ENCODE measurements at regions not wholly inside any gene's neighbourhood (a gene's known extent, or its start where the extent isn't known, plus 50 kb on each side); places are given as distances from the start of the nearest gene placed in this dataset.
"Not testable (repeated sequence)": the region's sequence is repeated elsewhere in the genome, so short reads cannot be mapped to it uniquely, and the experiment has no call there.

DNA sequence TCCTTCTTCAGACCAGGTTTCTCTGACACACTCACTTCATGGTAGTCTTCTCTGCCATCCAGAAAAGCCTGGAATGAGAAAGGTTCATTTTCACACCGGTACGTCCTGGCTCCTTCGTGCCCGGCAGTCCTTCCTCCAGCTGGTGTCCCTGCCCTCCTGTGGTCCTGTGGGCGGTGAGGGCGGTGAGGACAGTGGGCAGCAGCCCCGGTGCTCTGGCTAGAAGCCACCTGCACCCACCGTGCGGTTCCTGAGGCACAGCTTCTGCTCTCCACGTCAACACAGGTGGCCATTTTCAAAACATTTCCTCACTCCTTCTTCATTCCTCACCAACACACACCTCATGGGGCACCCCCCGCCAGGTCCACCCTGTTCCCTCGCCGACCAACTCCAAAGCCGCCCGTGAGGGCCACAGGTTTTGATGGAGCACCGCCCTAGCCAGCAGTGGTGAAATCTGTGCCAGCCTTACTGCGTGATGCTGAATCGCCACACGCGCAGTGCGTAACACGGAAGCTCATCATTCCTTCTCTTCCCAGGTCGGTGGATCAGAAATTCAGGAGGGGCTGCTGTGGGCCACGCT is 251.4 kb upstream of the RNF32 start:
- FAIRE-seq (no peak), DNase-seq (ENCODE audit: low spot score) (no peak)

DNA sequence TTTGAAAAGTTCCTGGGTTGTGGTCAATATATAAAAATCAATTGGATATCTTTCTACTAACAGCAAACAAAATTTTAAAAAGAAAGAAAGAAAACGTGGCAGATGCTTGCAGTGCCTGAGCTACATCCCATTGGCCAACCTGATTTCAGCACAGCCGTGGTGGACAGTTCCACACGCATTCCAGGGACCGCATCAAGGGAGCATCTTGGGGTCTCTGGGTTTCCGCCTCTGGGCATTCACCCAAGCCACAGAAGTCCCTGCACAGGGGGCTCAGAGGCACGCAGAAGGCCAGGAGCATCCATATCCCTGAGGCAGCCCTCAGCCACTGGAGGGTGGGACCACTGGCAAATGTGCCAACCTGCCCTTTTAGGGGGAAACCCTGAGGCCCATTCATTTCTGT is 254.5 kb upstream of the RNF32 start:
- DNase-seq (ENCODE audit: low spot score) (no peak), FAIRE-seq (no peak)

DNA sequence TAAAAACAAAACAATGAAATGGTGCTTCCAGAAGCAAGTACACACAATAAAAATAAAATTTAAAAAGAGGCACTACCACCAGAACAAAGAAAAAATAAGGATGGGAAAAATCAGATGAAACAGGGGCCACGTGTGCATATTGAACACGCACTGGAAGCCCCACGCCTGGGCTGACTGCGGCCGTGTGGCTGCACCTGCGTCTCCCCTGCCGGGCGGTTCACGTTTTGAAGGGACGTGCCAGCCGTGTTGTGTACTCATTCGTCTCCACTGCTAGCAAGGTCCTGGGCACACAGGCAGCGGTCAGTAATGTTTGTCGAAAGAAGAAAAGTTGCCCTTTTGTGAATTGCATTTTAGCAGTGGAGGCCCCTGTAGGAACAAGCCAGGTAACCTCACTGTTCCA is 255.9 kb upstream of the RNF32 start:
- no peak for DNase-seq (ENCODE audit: low spot score)
- no peak for FAIRE-seq

DNA sequence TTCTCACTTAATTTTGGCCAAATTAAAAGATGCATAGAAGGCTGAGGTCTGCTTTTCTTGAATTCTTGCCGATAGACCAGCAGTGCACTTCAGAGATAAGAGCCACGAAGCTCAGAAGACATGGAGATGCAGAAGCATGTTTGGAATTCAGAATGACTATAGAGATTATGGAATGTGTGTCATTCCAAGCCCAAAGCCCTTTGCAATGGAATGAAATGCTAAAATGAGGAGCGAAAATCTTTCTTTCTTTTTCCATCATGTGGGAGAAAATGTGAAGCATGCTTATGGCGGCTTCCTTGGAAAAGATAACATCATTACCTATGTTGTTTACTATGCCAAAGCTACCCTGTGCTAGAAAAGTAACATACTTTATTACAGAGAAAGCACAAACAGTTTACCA is 257.0 kb upstream of the RNF32 start:
- DNase-seq (ENCODE audit: low spot score), result no peak
- FAIRE-seq, result no peak

DNA sequence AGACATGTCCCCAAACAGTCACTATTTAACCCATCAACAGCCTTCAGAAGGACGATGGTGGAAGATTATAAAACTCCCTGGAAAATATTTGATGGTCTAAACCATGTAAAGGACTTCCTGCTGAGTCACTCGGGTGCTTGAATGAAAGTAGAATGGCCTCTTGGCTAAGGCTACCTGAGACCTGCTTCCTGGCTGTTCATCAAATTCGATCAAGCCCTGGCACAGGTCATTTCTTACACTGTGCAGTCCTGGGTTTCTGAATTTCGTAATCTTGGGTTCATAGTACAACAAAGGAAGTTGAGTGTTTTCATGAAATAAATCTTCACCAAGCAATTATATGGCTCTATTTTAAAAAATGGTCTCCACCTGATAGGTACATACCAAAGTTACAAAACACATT is 260.3 kb upstream of the RNF32 start:
- FAIRE-seq, result no peak
- no peak for DNase-seq (ENCODE audit: low spot score)

DNA sequence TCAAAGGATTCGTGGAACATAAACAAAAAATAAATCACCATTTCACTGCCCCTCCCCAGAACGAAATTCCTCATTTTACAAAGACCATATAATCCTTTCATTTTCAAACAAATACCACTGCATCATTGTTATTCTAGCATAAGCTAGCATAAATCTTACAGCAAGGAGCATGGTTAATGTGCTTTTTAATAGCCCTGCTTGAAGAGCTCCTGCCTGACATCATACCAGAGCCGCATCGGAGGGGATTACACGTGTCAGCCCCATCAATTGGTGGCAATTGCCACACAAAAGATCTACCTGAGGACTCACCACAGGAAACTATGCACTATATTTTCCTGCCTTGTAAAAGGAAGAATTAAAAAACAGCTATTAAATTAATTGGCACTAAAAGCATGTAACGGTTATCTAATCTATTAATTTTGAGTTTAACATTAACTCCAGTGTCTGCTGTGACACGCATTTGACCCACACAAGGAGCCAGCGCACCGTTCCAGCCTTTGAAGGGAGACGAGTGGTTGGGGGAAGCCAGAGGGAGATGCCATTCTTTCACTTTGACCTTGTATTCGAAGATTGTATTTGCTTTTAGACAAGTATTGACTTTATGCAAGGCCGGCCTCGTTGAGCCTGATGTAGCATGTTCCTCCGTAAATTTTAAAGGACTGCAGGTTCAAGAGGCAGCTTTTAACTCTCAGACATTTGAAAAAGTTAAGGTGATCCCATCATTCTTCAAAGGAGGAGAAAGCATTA is 261.1 kb upstream of the RNF32 start:
- no peak for DNase-seq (ENCODE audit: low spot score)
- FAIRE-seq, result no peak

DNA sequence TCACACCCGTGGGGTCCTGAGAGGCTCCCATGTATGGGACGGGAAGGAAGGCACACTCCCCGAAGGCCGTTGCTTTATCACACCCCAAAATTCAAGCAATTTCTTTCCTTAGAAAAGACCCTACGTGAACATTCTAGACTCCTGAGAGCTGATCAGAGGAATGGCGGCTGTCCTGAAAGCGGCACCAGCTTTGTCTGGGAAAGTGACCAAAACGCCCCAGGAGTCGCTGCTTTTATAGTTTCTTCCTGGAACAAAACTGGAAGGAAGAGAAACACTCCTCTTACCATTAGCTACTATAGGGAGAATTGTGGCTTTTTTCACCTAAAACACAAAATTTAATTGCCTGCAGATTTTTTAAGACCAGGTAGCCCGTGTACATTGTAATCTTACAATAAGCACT is 261.8 kb upstream of the RNF32 start:
- DNase-seq (ENCODE audit: low spot score), result no peak

DNA sequence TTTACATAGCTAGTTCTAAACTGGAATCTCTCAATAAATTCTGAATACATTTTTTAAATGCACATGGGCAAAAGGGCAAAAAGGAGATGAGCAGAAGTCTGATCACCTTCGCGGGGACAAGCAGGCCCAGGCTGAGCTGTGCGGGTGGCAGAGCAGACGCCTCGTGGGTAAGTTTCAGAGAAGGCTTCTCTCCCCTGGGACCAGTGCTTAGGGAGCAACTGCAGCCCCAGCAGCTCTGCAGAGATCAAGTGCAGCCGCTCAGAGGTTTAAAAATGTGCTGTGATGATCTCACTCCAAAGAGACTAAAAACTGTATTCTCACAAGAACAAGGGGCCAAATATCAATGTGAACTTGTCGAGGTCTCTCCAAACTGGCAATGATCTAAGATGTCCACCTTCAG is 264.3 kb upstream of the RNF32 start:
- no peak for DNase-seq (ENCODE audit: low spot score)
- no peak for FAIRE-seq

More for the DNA sequence above, 261.8 kb upstream of the RNF32 start:
- FAIRE-seq, result no peak

DNA sequence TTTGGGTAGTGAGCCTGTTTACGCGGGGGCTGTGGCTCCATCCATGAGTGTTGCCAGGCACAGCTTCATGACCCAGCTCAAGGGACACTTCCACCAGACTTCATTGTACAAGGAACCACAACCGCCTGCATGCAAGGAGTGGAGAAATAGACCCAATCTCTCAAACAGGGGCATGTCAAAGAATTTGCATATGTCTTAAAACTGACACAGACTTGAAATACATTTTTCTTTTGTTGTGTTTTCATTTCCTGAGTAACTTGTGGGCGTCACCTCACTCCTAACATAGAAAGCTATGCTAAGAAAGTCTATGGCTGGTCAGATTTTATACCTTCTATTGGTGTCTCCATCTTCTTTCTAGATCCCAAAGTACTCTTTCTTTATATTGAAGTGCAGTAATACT is 266.2 kb upstream of the RNF32 start:
- FAIRE-seq (no peak), DNase-seq (ENCODE audit: low spot score) (no peak)

DNA sequence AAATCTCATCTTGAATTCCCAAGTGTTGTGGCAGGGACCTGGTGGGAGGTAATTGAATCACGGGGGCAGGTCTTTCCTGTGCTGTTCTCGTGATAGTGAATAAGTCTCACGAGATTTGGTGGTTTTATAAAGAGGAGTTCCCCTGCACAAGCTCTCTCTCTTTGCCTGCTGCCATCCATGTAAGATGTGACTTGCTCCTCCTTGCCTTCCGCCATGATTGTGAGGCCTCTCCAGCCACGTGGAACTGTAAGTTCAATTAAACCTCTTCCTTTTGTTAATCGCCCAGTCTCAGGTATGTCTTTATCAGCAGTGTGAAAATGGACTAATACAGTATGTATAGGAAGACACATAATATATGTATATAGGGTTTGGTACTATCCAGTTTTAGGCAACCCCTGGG is 270.6 kb upstream of the RNF32 start:
- DNase-seq (ENCODE audit: low spot score); FAIRE-seq: not testable (repeated sequence)

DNA sequence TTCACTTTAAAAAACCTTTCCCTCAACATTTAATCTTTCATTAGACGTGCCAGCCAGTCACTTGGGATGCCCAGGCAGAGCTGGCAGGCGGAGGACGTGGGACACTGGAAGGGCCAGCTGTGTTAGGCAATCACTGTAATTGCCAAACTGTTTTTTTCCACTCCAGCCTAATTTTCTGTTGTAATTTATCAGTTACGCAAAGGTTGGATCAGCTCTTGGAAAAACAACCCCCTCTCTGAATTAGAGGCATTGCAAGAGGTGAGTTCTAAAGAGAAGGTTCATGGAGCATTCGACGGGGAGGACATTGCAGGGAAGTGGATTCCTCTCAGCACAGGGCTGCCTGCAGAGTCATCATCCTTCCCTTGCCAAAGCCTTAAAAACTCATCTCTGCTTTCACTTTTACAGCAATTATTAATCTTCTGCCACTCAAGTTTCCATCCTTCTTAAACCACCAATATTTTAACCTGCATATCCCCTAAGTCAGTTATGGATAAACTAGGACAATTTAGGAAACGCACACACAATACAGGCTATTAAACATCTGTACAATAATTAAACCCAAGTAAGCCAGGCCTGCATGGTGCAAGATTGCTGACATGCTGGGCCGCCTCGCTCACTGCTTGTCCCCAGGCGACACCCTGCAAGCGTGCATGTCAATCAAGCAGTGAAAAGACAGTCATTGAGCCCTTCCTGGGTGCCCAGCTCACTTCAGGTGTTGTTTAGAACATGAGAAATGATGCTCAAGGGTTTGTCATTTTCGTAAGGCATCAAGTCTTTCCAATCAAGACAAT is 272.3 kb upstream of the RNF32 start:
- FAIRE-seq, result no peak
- no peak for DNase-seq (ENCODE audit: low spot score)

DNA sequence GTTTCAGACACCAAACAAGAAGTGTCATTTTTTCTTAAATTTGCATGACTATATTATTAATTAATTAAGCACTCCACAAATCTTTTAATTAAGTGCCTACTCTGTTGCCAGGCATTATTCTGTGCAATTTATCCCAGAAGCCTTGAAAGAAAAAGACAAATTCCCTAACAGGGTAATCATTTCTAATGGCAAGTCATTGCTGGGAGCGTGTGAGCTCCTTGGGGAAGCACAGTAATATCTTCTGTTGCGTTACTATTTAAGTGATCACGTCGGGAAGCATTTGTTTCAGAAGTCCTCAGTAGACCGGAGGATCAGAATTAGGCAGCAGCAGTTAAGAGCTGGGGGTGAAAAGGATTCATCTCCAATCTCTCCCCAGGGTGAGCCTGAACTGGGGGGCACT is 276.8 kb upstream of the RNF32 start:
- FAIRE-seq, result no peak
- DNase-seq (ENCODE audit: low spot score), result no peak

DNA sequence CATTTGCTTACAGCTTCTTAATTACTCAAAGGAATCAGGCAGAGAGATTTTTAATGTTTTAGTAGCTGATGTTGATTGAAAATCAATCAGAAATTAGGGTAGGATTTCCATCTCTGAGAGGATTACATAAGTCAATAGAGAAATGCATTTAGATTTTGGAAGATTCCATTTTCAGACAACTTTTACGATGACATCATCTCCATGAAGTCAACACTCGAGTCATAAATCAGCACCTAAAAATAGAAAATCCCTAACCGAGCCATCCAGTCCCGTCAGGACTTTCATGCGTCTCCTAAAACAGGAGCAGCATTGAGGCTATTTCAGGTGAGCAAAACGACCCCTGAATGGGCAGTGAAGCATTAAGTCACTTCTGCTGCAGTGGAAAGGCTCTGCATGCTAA is 279.7 kb upstream of the RNF32 start:
- DNase-seq (ENCODE audit: low spot score) (no peak), FAIRE-seq (no peak)

DNA sequence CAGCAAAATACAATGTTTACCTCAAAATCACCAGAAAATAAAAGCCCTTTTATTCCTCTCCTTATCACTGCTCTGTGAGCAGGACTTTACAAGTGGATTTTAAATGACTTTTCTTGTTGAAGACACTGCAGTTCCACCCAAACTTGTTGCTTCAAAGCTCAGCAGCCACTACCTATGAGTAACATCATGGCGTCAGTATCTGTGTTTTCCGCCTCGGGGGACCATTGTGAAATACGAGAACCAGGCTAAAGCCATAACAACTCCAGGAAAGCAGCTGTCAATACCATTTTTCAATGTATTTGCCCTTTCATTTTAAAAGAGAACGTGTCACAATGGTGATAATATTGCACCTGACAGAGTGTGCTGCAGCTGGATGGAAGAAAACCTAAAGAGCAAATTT is 284.0 kb upstream of the RNF32 start:
- DNase-seq (ENCODE audit: low spot score), result no peak
- FAIRE-seq, result no peak

DNA sequence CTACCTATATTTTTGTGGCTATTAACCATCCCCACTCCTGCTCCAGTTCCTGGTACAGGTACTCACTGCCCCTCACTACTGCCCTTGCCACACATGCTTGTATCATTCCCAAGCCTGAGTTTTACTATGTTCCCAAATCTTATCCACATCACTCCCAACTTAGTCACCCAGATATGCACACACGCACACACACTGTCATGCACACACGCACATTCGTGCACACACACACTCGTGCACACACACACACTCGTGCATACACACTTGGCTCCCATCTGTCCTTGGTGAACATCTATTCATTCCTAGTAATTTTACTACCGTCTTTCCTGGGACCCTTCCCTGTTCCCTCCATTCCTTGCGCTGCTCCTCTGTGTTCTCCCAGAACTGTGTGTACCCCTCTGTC is 287.2 kb upstream of the RNF32 start:
- no peak for FAIRE-seq

DNA sequence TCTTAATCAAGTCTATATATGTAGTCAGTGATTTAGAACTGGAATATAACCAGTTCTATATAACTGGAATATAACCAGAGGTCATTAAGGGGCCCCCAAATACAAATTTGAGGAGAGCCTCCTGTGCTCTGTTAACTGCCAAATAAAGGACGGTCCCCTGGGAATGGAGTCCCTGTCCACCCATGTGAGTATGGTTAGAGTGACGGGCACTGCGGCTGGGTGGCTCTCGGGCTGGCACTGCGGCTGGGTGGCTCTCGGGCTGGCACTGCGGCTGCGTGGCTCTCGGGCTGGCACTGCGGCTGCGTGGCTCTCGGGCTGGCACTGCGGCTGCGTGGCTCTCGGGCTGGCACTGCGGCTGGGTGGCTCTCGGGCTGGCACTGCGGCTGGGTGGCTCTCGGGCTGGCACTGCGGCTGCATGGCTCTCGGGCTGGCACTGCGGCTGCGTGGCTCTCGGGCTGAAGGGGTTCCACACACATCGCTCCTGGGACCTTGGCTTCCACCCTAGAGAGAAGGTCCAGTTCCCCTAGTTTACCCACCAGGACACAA is 292.8 kb upstream of the RNF32 start:
- DNase-seq (ENCODE audit: low spot score); FAIRE-seq: not testable (repeated sequence)

More for the DNA sequence above, 287.2 kb upstream of the RNF32 start:
- no peak for DNase-seq (ENCODE audit: low spot score)

DNA sequence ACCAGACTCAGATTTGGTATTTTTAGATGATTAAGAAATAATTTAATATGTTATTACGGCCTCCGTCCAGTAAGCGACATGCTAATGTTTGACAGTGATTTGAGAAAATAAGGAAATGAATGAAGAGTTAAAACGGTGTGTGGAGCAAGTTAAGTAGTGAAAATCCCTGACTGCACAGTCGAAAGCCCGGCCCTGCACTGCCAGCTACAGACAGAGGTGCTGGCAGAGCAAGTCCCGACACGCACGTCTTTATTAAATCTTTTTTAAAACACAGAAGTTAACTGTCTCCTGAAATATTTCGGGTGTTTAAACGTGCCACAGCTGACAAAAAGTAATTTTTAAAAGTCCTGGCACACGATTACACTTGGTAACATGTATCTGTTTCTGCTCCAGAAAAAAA is 293.4 kb upstream of the RNF32 start:
- FAIRE-seq (no peak), DNase-seq (ENCODE audit: low spot score) (no peak)

DNA sequence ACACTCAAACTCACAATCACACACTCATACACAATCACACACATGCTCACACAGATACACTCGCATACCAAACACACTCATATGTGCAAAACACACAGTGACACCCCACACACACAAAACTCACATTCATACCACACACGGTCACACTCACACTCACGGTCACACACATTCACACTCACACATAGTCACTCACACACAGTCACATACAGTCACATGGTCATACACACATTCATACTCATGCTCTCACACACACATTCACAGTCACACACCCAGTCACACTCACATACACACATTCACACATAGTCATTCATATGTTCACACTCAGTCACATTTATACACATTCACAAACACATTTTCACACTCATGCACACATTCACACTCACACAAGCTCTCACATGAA is 296.0 kb upstream of the RNF32 start:
- DNase-seq (ENCODE audit: low spot score), result no peak
- FAIRE-seq, result no peak

DNA sequence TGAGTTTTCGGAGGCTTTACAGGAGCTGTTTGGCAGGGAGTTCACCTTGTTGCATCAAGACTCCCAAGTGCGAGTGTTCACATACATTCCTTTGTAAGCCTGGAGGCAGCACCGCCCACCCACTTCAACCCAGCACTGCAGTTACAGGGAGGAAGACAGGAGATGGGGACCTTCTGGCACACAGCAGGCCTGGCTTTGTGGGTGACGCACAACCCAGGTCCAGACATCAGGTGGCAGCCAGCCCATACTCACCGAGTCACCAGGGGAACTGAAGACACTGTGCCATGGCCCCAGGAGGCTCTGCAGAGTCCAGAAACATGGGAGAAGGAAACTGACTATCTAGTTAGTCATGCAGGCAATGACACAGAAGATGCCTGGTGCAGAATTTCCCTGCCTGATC is 305.9 kb upstream of the RNF32 start:
- FAIRE-seq (no peak), DNase-seq (ENCODE audit: low spot score) (peak; percentile 43)

DNA sequence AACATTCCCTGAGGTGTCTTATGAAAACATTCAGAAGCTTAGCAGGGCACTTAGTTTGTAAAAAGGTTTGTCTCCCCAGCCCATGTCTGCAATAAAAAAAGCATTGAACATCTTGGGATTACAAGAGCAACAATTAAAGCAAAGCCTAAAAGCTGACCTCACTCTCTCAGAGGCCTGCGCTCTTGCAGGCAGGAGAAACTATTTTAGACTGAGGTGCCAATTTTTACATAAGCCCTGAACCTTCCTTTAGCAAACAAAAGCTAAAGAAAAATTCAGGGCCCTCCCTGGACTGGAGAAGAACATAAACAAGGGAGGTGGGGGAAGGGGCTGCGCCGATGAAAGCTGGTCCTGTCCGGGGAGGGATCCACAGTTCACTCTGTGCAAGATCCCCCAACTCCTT is 312.7 kb upstream of the RNF32 start:
- FAIRE-seq (no peak), DNase-seq (ENCODE audit: low spot score) (no peak)

DNA sequence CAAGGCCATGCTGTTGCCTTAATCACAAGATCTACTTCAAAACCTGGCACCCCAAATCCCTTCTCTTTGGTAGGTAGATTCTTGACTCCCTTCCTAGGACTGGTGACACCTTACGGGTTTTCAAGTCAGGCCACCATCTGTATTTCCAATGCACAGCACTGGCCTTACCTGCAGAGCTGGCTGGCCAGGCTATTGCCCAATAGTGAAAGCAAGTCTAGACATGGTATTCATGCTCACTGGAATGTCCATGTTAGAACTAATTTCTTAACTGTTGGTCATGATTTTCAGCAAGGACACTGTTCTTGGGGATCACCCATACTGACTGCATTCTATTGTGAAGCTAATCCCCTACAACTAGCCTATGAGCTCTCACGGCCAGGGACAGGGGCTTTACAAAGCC is 313.1 kb upstream of the RNF32 start:
- no peak for DNase-seq (ENCODE audit: low spot score)
- no peak for FAIRE-seq

DNA sequence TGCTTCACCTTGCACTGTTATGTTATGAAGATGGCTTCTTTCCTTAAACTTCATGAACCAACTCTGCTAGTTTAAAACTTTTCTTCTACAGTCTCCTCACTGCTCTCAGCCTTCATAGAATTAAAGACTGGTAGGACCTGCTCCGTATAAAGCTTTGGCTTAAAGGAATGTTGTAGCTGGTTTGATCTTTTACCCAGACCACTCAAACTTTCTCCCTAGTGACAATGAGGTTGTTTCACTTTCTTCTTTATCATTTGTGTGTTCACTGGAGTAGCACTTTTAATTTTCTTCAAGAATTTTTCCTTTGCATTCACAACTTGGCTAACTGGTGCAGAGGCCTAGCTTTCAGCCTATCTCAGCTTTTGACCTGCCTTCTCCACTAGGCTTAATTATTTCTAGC is 316.4 kb upstream of the RNF32 start:
- DNase-seq (ENCODE audit: low spot score) (no peak), FAIRE-seq (no peak)

All from RCC 7860 (cell line).